ENCODE measurements at regions not wholly inside any gene's neighbourhood (a gene's known extent, or its start where the extent isn't known, plus 50 kb on each side); places are given as distances from the start of the nearest gene placed in this dataset.
"Not testable (repeated sequence)": the region's sequence is repeated elsewhere in the genome, so short reads cannot be mapped to it uniquely, and the experiment has no call there.

DNA sequence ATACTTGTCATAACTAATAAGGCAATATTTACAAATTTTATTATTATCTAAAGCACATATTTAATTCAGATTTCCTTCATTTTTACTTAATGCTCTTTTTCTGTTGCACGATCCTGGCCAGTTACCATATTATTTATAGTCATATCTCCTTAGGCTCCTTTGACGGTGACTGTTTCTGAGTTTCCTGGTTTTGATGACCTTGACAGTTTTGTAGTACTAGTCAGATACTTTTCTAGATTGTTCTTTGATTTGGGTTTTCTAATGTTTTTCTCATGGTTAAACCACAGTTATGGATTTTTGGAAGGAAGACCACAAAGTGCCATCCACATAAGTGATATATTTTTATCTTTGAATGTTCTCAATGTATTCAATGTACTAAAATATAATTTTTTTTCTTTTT, 171.0 kb upstream of the NANOGP8 start:
- FAIRE-seq (no peak), ATAC-seq (no peak), DNase-seq (no peak)
- H3K27me3 ChIP-seq = no peaks in the 10 kb centered on the region
- no peaks in the 10 kb centered on the region for H3K9me3 ChIP-seq
- WGBS, 2 donors = 30 to 68% methylated on average over 2 of the region's 2 CpGs
- H3K36me3 ChIP-seq = no peaks in the 10 kb centered on the region
- intact Hi-C loops (cut with DNase I) = no loop called here
- H3K4me1 ChIP-seq = no peaks in the 10 kb centered on the region
- H3K27ac ChIP-seq = no peak overlapping the region
- H3K4me3 ChIP-seq = no peak overlapping the region
- TF ChIP-seq CTCF (IDR thresholded peaks at IDR 0.05) = no peak

- WGBS, 2 donors = 92 to 93% methylated on average over 5 of the region's 5 CpGs
- DNase-seq; H3K4me3 ChIP-seq; H3K9me3 ChIP-seq; ATAC-seq; H3K4me1 ChIP-seq; H3K36me3 ChIP-seq; intact Hi-C loops (cut with DNase I); H3K27ac ChIP-seq; FAIRE-seq; H3K27me3 ChIP-seq: not testable (repeated sequence)
Measured at GRCh38 chr15:35254908-35255307, 169.8 kb upstream of the NANOGP8 start.

- no peak for FAIRE-seq
- Histone ChIP-seq H3K27ac (no peak overlapping the region), H3K9me3 (no peaks in the 10 kb centered on the region), H3K36me3 (no peaks in the 10 kb centered on the region), H3K4me3 (no peak overlapping the region), H3K27me3 (no peaks in the 10 kb centered on the region), H3K4me1 (no peaks in the 10 kb centered on the region)
- DNase-seq = no peak
- no peak for TF ChIP-seq CTCF (IDR thresholded peaks at IDR 0.05)
- intact Hi-C loops (cut with DNase I) = no loop called here
- WGBS, 2 donors = 67 to 71% methylated on average over 1 of the region's 1 CpG
- no peak for ATAC-seq
Measured at GRCh38 chr15:35254062-35254461, 169.0 kb upstream of the NANOGP8 start.

DNA sequence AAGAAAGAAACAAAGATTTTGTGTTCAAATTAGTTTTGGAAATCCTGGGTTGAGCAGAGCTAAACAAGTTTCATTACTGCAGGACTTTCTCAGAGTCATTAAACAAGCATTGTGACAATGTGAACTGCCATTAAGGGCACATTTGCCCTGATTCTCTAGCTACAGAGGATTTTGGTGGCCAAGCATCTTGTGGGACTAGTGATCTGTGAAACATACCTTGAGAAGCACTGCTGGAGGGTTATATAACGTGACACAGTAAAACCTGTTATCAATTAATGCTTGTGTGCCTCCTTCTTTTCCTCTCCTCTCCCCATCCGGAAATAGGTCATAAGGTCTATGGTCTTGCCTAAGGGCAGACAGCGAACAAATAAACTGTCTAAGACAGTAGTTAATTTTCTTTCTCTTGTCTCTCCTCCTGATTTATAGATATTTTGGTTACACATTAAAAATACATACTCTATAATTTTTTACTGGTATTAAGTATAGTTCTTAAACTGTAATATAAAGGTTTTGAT, 167.3 kb upstream of the NANOGP8 start:
- DNase-seq (no peak), FAIRE-seq (no peak), ATAC-seq (no peak)
- intact Hi-C loops (cut with DNase I) = no loop called here
- Histone ChIP-seq H3K27ac (no peak overlapping the region), H3K36me3 (no peaks in the 10 kb centered on the region), H3K27me3 (no peaks in the 10 kb centered on the region), H3K4me1 (no peaks in the 10 kb centered on the region), H3K4me3 (no peak overlapping the region), H3K9me3 (no peaks in the 10 kb centered on the region)
- WGBS, 2 donors = 86 to 93% methylated on average over 3 of the region's 3 CpGs
- TF ChIP-seq CTCF (IDR thresholded peaks at IDR 0.05) = no peak

GRCh38 chr15:35247150-35247549, 162.1 kb upstream of the NANOGP8 start:
- no peaks in the 10 kb centered on the region for H3K36me3 ChIP-seq
- no peak overlapping the region for H3K27ac ChIP-seq
- no peaks in the 10 kb centered on the region for H3K9me3 ChIP-seq
- intact Hi-C loops (cut with DNase I) = no loop called here
- TF ChIP-seq CTCF (IDR thresholded peaks at IDR 0.05) = no peak
- H3K4me1 ChIP-seq = no peaks in the 10 kb centered on the region
- ATAC-seq = no peak
- no peaks in the 10 kb centered on the region for H3K27me3 ChIP-seq
- no peak for FAIRE-seq
- DNase-seq = no peak
- no peak overlapping the region for H3K4me3 ChIP-seq

- TF ChIP-seq CTCF (IDR thresholded peaks at IDR 0.05) = no peak
- no peak for FAIRE-seq
- no peak for DNase-seq
- no peaks in the 10 kb centered on the region for H3K27me3 ChIP-seq
- ATAC-seq = no peak
- H3K36me3 ChIP-seq = no peaks in the 10 kb centered on the region
- 90 to 94% methylated on average over 4 of the region's 4 CpGs for WGBS, 2 donors
- H3K27ac ChIP-seq = no peak overlapping the region
- intact Hi-C loops (cut with DNase I) = no loop called here
- no peak overlapping the region for H3K4me3 ChIP-seq
- H3K4me1 ChIP-seq = no peaks in the 10 kb centered on the region
- no peaks in the 10 kb centered on the region for H3K9me3 ChIP-seq
Measured at GRCh38 chr15:35246451-35246850, 161.4 kb upstream of the NANOGP8 start.

GRCh38 chr15:35245681-35246080, 160.6 kb upstream of the NANOGP8 start:
- FAIRE-seq; H3K27me3 ChIP-seq; H3K4me1 ChIP-seq; H3K36me3 ChIP-seq; H3K4me3 ChIP-seq; DNase-seq; H3K27ac ChIP-seq; intact Hi-C loops (cut with DNase I); H3K9me3 ChIP-seq; ATAC-seq: not testable (repeated sequence)
- 78 to 93% methylated on average over 2 of the region's 2 CpGs for WGBS, 2 donors
